AG04450 (cell line): ENCODE measurements at regions not wholly inside any gene's neighbourhood (a gene's known extent, or its start where the extent isn't known, plus 50 kb on each side); places are given as distances from the start of the nearest gene placed in this dataset.

Experiments
- CTCF ChIA-PET: fragments of 300-600, 350-600 bp; formaldehyde crosslinking; extraction: SDS; loops from one replicate; lab custom pipeline; 2022; ENCODE audit warnings: antibody characterized with exemption, inconsistent platforms; lab: Charles Lee
- POLR2A ChIA-PET: fragments of 350-600 bp; formaldehyde crosslinking; extraction: SDS; loops from one replicate; lab custom pipeline; 2021; ENCODE audit warnings: antibody characterized with exemption, inconsistent platforms; lab: Yijun Ruan, JAX
- DNase-seq: peaks from one replicate; pipeline ENCODE4 v3.0.0-alpha.2; 2011; ENCODE audit warnings: low read depth, low spot score
- H3K27ac ChIP-seq: one replicate; pipeline ENCODE4 v1.5.1; 2012; ENCODE audit warnings: low read depth, low read length, control low read depth
- H3K27me3 ChIP-seq: one replicate; pipeline ENCODE4 v1.6.0; 2012; ENCODE audit warnings: low read length; ENCODE audit not compliant: control insufficient read depth, insufficient read depth
- H3K4me3 ChIP-seq: 2 replicates; pipeline ENCODE4 v1.5.1; 2011; ENCODE audit warnings: mild to moderate bottlenecking, low read depth, low read length, control low read depth
- H3K9me3 ChIP-seq: 2 replicates; pipeline ENCODE4 v1.5.1; 2012; ENCODE audit warnings: low read length; ENCODE audit not compliant: control insufficient read depth, insufficient read depth
- TF ChIP-seq, protein P1 (sequence below): IDR thresholded peaks from 2 replicates; pipeline ENCODE4 v1.5.1; 2011; ENCODE audit warnings: low read depth, low read length, control low read depth, inconsistent platforms

DNA sequence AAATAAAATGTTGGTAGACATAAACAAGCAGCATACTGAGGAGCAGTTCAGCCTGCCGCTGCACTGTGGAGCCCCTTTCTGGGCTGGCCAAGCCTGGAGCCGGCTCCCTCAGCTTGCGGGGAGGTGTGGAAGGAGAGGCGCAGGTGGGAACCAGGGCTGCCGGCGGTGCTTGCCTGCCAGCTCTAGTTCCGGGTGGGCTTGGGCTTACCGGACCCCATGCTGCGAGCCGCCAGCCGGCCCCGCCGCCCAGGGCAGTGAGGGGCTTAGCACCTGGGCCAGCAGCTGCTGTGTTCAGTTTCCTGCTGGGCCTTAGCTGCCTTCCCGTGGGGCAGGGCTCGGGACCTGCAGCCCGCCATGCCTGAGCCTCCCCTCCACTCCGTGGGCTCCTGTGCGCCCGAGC, 672.9 kb upstream of the POM121L12 start:
- Histone ChIP-seq H3K27ac (no peak overlapping the region), H3K9me3 (peaks cover 23% of the 10 kb centered on the region), H3K4me3 (no peak overlapping the region), H3K27me3 (no peaks in the 10 kb centered on the region)
- CTCF ChIA-PET = no interaction called here
- TF ChIP-seq, protein P1, sequence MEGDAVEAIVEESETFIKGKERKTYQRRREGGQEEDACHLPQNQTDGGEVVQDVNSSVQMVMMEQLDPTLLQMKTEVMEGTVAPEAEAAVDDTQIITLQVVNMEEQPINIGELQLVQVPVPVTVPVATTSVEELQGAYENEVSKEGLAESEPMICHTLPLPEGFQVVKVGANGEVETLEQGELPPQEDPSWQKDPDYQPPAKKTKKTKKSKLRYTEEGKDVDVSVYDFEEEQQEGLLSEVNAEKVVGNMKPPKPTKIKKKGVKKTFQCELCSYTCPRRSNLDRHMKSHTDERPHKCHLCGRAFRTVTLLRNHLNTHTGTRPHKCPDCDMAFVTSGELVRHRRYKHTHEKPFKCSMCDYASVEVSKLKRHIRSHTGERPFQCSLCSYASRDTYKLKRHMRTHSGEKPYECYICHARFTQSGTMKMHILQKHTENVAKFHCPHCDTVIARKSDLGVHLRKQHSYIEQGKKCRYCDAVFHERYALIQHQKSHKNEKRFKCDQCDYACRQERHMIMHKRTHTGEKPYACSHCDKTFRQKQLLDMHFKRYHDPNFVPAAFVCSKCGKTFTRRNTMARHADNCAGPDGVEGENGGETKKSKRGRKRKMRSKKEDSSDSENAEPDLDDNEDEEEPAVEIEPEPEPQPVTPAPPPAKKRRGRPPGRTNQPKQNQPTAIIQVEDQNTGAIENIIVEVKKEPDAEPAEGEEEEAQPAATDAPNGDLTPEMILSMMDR = no peak
- DNase-seq = no peak
- POLR2A ChIA-PET = no interaction called here

DNA sequence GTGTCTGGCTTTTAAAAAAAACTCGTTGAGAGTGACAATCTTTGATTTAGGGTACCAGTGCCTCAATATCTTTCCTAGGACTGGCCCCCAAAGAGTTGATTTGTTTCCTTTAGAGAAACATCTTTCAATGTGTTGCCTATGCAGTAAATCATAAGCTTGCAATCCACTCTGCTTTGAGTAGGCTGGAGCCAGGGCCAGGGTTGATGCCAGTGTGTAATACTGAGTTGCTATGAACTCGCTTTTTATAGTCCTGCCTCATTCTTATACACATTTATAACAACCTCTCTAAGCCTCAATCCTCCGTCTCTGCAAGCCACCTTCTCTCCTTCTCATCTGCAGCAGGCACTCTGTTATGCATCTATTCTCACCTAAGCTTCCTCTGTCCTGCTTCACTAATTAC, 674.9 kb upstream of the POM121L12 start:
- no peaks in the 10 kb centered on the region for H3K27me3 ChIP-seq
- CTCF ChIA-PET = no interaction called here
- POLR2A ChIA-PET = no interaction called here
- TF ChIP-seq, protein P1 = no peak
- DNase-seq = no peak
- H3K4me3 ChIP-seq = no peak overlapping the region
- peaks cover 22% of the 10 kb centered on the region for H3K9me3 ChIP-seq
- no peak overlapping the region for H3K27ac ChIP-seq

DNA sequence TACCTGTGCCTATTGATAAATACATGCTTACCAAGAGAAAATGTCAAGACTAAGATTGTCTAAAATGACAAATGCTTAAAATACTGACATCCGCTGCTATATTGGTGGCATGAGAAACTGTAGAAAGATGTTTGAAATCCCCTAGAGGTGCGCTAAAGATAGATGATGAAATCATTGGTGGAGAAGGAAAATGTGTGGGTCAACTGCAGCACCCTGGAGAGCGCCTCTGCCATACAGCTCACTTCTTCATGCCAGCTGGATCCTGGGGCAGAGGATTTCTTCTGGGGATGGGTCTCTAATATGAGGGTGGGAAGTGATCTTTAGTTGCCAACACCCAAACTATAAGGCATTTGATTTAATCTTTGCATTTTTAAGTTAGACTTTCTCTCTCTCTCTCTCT, 680.4 kb upstream of the POM121L12 start:
- ChIA-PET CTCF (no interaction called here), POLR2A (no interaction called here)
- no peak overlapping the region for H3K4me3 ChIP-seq
- no peak overlapping the region for H3K27ac ChIP-seq
- H3K27me3 ChIP-seq = no peaks in the 10 kb centered on the region
- TF ChIP-seq, protein P1 = no peak
- no peak for DNase-seq
- H3K9me3 ChIP-seq = peaks cover 11% of the 10 kb centered on the region; the same call in 1 of the 2 replicates

DNA sequence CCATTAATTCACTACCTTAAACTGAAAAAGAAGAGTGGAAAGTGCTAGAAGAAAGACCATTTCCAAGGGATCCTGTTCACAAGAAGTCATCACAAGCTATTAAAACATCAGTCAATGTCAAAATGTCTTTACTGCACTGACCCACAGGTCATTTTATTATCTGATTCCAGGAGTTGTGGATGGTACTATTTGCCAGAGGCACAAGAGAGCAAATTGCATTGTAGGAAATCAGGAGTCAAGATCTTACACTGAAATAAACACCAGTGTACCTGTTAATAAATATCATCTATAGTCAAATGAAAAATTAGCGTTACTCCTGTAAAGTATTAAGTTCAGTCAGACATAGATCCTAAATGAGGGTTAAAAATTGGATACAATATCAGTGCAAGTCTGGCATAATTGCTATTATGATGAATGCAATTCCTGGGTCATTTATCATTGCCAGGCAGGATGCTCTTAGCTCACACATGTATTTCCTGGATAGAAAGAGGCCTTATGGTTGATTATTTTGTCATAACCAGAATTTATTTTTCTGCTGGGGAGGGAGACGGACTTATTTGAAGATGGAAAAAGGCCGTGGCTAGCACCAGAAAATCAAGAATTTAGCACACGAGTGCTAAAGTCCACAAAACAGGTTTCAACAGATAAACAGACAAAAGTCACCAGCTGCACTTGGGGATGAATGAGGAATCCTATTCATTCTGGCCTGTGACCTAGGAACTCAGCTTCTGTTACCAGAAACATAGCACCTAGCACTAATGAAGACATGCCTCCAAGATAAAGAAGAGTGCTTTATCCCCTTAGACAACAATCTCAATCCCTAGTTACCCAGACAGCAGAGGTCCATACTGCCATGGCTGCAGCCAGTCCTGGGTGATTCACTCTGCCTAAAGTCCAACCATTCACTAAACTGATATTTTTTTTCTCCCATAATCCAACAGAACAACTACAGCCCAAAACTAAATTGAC, 683.1 kb upstream of the POM121L12 start:
- TF ChIP-seq, protein P1 = no peak
- no peak overlapping the region for H3K27ac ChIP-seq
- ChIA-PET CTCF (no interaction called here), POLR2A (no interaction called here)
- no peak overlapping the region for H3K4me3 ChIP-seq
- no peak for DNase-seq
- no peaks in the 10 kb centered on the region for H3K27me3 ChIP-seq
- peaks cover 11% of the 10 kb centered on the region; the same call in 1 of the 2 replicates for H3K9me3 ChIP-seq

DNA sequence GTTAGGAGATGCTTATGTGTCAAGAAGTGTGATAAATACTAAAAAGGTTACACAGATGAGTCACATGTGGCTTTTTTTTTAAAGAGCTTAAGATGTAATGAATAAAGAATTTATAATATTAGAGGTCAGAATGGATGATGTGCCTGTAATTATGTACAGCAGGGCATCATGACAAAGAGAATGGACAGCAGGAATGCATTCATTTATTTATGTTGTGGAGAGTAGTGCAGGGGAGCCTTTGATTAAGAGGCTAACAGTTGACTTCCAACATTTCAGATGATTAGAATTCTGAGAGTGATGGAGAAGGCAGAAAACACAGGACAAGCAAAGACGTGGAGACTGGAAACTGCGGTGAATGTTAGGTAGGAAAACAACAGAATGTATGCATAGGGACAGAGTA, 691.4 kb upstream of the POM121L12 start:
- TF ChIP-seq, protein P1 = no peak
- no peak for DNase-seq
- ChIA-PET POLR2A (no interaction called here), CTCF (no interaction called here)
- peaks cover 23% of the 10 kb centered on the region for H3K9me3 ChIP-seq
- no peaks in the 10 kb centered on the region for H3K27me3 ChIP-seq
- H3K27ac ChIP-seq = no peak overlapping the region
- no peak overlapping the region for H3K4me3 ChIP-seq
